KOPT-K1 (cell line): ENCODE measurements at regions not wholly inside any gene's neighbourhood (a gene's known extent, or its start where the extent isn't known, plus 50 kb on each side); places are given as distances from the start of the nearest gene placed in this dataset.

ENCODE experiments used
- H3K27ac ChIP-seq: fragments of 200-600 bp; sonication (generic); 2 replicates; pipeline ENCODE4 v1.5.1; 2016; ENCODE audit warnings: antibody characterized with exemption, mild to moderate bottlenecking, low read depth, low read length; ENCODE audit not compliant: poor library complexity, severe bottlenecking
- H3K36me3 ChIP-seq: fragments of 200-600 bp; sonication (generic); 2 replicates; pipeline ENCODE4 v1.5.1; 2017; ENCODE audit warnings: antibody characterized with exemption, mild to moderate bottlenecking, low read length, moderate library complexity; ENCODE audit not compliant: insufficient read depth
- H3K9me3 ChIP-seq: fragments of 200-600 bp; sonication (generic); 2 replicates; pipeline ENCODE4 v1.5.1; 2017; ENCODE audit warnings: antibody characterized with exemption, low read length, mild to moderate bottlenecking; ENCODE audit not compliant: insufficient read depth, poor library complexity, severe bottlenecking

- Histone ChIP-seq H3K27ac (no peak overlapping the region), H3K9me3 (no peaks in the 10 kb centered on the region), H3K36me3 (no peaks in the 10 kb centered on the region)
Observed at GRCh38 chr9:129385211-129385934, 207.3 kb upstream of the IER5L start.

GRCh38 chr9:129384491-129385210 is 206.6 kb upstream of the IER5L start:
- Histone ChIP-seq H3K27ac (no peak overlapping the region), H3K9me3 (no peaks in the 10 kb centered on the region), H3K36me3 (no peaks in the 10 kb centered on the region)

GRCh38 chr9:129383561-129384490 is 205.8 kb upstream of the IER5L start:
- no peaks in the 10 kb centered on the region for H3K36me3 ChIP-seq
- no peak overlapping the region for H3K27ac ChIP-seq
- no peaks in the 10 kb centered on the region for H3K9me3 ChIP-seq

GRCh38 chr9:129383019-129383560 is 205.0 kb upstream of the IER5L start:
- Histone ChIP-seq H3K27ac (no peak overlapping the region), H3K36me3 (no peaks in the 10 kb centered on the region), H3K9me3 (no peaks in the 10 kb centered on the region)

- no peak overlapping the region for H3K27ac ChIP-seq
- no peaks in the 10 kb centered on the region for H3K36me3 ChIP-seq
Observed at GRCh38 chr9:129382281-129383018, 204.4 kb upstream of the IER5L start.

DNA sequence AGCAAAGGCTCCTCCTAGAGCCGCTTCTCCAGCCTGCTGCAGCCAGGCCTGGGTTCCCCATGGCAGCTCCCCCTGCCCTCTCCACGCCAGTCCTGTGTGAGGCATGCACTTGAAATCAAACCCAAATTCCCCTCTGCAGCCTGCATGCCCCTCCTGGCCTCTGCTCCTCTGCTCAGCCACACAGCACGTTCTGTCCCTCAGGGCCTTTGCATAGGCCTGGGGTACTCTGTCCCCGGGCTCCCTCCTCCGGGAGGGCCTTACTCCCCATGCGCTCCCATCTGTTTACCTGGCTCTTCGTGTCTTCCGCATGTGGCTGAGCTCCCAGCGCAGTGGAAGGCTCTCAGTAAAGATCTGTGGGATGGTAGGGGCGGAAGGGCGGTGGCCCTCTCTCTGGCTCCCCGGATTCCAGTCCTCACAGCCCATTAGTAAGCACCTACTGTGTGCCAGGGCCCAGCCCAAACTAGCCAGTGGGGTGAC is 203.5 kb upstream of the IER5L start:
- H3K9me3 ChIP-seq, result no peaks in the 10 kb centered on the region
- no peaks in the 10 kb centered on the region for H3K36me3 ChIP-seq
- H3K27ac ChIP-seq, result no peak overlapping the region

More at GRCh38 chr9:129382281-129383018, 204.4 kb upstream of the IER5L start:
- no peaks in the 10 kb centered on the region for H3K9me3 ChIP-seq

GRCh38 chr9:129380961-129381401 is 202.9 kb upstream of the IER5L start:
- Histone ChIP-seq H3K36me3 (no peaks in the 10 kb centered on the region), H3K27ac (no peak overlapping the region), H3K9me3 (no peaks in the 10 kb centered on the region)

DNA sequence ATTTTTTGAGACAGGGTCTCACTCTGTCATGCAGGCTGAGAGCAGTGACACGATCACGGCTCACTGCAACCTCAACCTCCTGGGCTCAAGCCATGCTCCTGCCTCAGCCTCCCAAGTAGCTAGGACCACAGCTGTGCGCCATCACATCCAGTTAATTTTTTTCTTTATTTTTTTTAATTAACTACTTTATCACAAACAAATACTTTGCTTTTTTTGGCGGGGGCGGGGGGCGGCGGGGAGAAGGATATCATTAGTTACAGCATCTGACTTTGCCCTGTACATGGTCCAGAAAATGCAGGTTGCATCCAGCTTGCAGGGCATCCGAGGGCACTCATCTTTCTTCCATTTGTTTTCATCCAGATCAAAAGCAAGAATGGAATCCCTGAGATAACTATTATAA is 201.8 kb upstream of the IER5L start:
- H3K36me3 ChIP-seq, result no peaks in the 10 kb centered on the region
- no peaks in the 10 kb centered on the region for H3K9me3 ChIP-seq
- H3K27ac ChIP-seq, result no peak overlapping the region

DNA sequence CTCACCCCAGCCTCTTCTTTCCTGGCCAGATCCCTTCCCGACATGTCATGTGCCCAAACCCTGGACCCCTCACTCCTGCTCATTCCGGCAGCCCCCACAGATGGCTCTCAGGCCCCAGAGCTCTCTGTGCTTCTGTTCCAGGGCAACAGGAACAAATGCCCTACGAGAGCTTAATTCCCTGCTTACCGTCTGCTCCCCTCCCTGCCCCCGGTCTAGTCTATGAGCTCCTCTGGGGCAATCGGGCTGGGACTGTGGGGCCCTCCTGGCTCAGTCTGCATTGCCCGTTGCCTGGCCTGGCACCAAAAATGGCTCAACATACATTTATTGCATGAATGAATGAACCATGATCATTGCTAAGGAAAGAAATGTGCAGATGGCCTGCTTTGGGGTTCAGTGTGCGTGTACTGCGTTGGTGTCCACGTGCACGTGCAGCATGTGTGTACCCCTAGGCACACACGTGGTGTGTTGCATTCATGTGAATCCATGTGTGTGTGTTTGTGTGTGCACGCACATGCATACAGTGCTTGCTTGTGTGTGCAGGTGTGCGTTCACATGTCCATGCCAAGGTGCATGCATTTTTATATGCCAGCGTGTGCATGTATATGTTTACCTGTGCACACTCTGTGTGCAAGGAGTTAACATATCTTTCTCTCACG is 201.2 kb upstream of the IER5L start:
- Histone ChIP-seq H3K27ac (no peak overlapping the region), H3K36me3 (no peaks in the 10 kb centered on the region), H3K9me3 (no peaks in the 10 kb centered on the region)

GRCh38 chr9:129377931-129378661 is 200.0 kb upstream of the IER5L start:
- H3K9me3 ChIP-seq, result no peaks in the 10 kb centered on the region
- no peak overlapping the region for H3K27ac ChIP-seq
- no peaks in the 10 kb centered on the region for H3K36me3 ChIP-seq

DNA sequence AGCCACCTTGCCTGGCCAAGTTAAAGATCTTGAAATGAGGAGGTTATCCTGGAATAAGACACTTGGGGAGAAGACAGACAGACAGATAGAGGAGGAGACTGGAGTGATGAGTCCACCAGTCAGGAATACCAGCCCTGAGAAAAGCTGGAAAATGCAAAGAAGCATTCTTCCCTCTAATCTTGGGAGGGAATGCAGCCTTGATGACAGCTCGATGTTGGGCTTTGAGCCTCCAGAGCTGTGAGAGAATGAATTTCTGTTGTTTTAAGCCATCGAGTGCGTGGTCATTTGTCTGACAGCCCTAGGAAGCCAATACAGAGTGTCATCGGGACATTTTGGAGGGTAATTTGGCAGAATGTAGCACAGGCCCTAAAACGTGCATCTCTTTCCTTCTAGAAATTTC is 199.1 kb upstream of the IER5L start:
- no peak overlapping the region for H3K27ac ChIP-seq
- no peaks in the 10 kb centered on the region for H3K36me3 ChIP-seq
- no peaks in the 10 kb centered on the region for H3K9me3 ChIP-seq

- H3K9me3 ChIP-seq, result peaks cover 2% of the 10 kb centered on the region
- H3K36me3 ChIP-seq, result no peaks in the 10 kb centered on the region
- no peak overlapping the region for H3K27ac ChIP-seq
Observed at GRCh38 chr9:129375845-129376244, 197.8 kb upstream of the IER5L start.

DNA sequence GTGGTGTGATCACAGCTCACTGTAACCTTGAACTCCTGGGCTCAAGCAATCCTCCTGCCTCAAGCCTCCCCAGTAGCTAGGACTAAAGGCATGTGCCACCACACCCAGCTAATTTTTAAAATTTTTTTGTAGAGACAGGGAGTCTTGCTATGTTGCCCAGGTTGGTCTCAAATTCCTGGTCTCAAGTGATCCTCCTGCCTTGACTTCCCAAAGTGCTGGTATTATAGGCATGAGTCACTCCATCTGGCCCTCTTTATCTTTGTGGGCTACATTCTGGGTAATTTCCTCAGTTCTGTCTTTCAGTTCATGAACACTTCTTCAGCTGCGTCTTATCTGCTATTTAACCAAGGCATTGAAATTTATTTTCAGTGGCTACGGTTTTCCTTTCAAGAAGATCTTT is 196.6 kb upstream of the IER5L start:
- peaks cover 10% of the 10 kb centered on the region for H3K9me3 ChIP-seq
- H3K36me3 ChIP-seq, result no peaks in the 10 kb centered on the region
- no peak overlapping the region for H3K27ac ChIP-seq
